Glomerular visceral epithelial cell (primary cell): ENCODE measurements at regions not wholly inside any gene's neighbourhood (a gene's known extent, or its start where the extent isn't known, plus 50 kb on each side); places are given as distances from the start of the nearest gene placed in this dataset.
"Not testable (repeated sequence)": the region's sequence is repeated elsewhere in the genome, so short reads cannot be mapped to it uniquely, and the experiment has no call there.

Source experiments
- DNase-seq: peaks from one replicate; pipeline ENCODE4 v3.0.0-alpha.2; 2016; ENCODE audit errors: extremely low spot score

DNA sequence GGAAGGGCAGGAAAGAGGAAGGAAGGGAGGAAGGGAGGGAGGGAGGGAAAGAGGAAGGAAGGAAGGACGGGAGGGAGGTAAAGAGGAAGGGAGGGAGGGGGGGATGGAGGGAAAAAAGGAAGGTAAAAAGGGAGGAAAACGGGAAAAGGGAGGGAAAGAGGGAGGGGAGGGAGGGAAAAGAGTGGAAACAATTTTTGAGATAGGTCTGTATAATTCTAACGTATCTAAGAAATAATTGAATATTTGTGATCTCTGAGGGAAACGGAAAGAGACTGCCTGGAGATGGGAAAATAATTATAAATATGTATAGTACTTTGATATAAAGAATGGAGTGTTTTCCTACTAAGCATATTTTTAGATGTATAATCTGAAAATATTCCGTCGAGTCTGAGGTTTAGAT, 158.2 kb upstream of the FOXK1 start:
- DNase-seq, result no peak

DNA sequence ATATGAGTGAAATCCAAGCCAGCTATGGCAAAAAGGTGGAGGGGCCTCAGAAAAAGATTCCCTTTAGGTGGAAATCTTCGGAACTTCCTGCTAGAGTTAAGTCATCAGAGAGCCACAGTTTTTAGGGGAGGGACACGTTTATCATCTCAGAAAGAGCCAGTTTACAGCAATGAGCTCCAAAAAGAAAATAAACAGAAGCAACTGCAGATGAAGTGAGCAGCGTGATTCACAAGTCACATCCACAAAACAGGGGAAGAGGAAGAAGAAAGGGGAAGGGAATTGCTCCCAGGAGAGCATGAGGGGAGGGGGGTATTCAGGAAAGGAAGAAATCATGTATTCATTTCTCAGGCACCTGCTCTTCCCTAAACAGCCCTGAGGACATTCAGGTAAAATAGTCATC, 156.2 kb upstream of the FOXK1 start:
- no peak for DNase-seq

GRCh38 chr7:4527988-4528636, 154.0 kb upstream of the FOXK1 start:
- DNase-seq, result no peak

DNA sequence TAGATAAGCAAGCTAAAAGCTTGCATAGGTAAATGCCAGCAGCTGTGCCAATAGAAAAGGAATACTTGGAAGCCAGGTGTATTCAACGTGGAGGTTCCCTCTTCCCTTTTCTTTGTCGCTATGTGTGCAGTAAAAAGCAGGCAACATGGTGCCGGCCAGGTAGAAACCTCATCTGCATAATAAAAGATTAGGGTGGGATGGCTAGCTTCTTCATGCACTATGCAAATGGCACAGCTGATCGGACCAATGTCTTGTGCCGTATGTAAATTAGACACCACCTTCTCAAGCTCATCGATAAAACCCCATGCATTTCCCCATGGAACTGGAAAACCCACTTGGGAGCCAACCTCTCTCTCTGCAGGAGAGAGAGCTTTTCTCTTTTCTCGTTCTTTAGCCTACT, 150.9 kb upstream of the FOXK1 start:
- no peak for DNase-seq

GRCh38 chr7:4533339-4533738, 148.8 kb upstream of the FOXK1 start:
- not testable (repeated sequence) for DNase-seq

DNA sequence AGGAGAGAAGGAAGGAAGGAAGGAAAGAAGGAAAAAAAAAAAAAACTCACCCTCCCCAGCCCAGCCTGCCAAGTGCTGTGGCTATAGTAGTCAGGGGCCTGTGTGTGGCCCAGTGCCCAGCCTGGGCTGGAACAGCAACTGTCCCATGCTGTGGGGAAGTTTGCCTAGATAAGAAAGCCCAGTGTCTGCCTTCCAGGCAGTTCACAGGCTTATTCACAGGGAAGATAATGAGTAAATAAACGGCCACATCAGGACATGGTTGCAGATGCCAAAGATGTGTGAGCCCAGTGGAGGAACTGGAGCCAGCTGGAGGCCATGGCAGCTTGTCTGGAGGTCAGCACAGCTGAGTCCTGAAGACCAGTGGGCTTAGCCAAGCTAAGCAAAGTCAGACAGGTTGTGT, 132.4 kb upstream of the FOXK1 start:
- no peak for DNase-seq

- no peak for DNase-seq
Observed at GRCh38 chr7:4550117-4550516, 132.0 kb upstream of the FOXK1 start.

- DNase-seq, result no peak
Observed at GRCh38 chr7:4552985-4553384, 129.1 kb upstream of the FOXK1 start.

GRCh38 chr7:4556868-4557793, 125.0 kb upstream of the FOXK1 start:
- no peak for DNase-seq

- DNase-seq, result no peak
Observed at GRCh38 chr7:4561795-4562194, 120.3 kb upstream of the FOXK1 start.

GRCh38 chr7:4566714-4567113, 115.4 kb upstream of the FOXK1 start:
- DNase-seq, result no peak

DNA sequence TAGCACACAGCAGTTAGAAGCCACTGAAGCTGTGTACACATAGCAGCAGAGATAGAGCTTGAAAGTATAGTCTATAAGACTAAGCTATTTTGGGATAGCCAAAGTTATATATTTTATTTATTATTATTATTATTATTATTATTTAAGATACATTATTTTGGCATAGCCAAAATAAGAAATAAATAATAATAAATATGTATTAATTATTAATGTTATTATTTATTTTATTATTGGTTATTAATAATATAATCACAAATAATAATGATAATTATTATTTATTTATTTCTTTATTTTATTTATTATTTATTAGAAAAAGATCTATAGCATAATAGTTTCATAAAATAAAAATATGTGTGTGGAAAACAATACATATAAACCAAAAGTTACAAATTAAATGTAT, 107.2 kb upstream of the FOXK1 start:
- DNase-seq, result no peak

GRCh38 chr7:4575254-4575653, 106.8 kb upstream of the FOXK1 start:
- no peak for DNase-seq

- DNase-seq, result no peak
Observed at GRCh38 chr7:4602905-4603842, 78.9 kb upstream of the FOXK1 start.

GRCh38 chr7:4603843-4604231, 78.3 kb upstream of the FOXK1 start:
- DNase-seq, result no peak

GRCh38 chr7:4604456-4604940, 77.6 kb upstream of the FOXK1 start:
- DNase-seq, result no peak

GRCh38 chr7:4606797-4607196, 75.3 kb upstream of the FOXK1 start:
- no peak for DNase-seq

- DNase-seq, result no peak
Observed at GRCh38 chr7:4607311-4607729, 74.8 kb upstream of the FOXK1 start.

- DNase-seq, result not testable (repeated sequence)
Observed at GRCh38 chr7:4609576-4609975, 72.5 kb upstream of the FOXK1 start.

- peak; percentile 67 for DNase-seq
Observed at GRCh38 chr7:4610768-4611467, 71.2 kb upstream of the FOXK1 start.

DNA sequence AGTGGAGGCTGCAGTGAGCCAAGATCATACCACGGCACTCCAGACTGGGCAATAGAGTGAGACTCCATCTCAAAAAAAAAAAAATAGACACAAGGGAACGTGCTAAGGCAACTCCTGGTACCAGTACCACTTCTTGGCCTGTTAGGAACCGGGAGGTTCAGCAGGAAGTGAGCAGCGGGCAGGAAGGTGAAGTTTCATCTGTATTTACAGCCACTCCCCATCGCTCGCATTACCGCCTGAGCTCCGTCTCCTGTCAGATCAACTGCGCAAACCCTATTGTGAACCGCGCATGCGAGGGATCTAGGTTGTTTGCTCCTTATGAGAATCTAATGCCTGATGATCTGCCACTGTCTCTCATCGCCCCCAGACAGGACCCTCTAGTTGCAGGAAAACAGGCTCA, 69.9 kb upstream of the FOXK1 start:
- DNase-seq, result no peak
